RWPE2 (cell line): ENCODE measurements at regions not wholly inside any gene's neighbourhood (a gene's known extent, or its start where the extent isn't known, plus 50 kb on each side); places are given as distances from the start of the nearest gene placed in this dataset.
"Not testable (repeated sequence)": the region's sequence is repeated elsewhere in the genome, so short reads cannot be mapped to it uniquely, and the experiment has no call there.

Experiments used
- ATAC-seq: fragments of 200-7000 bp; cut with Tn5 transposase; 3 replicates; pipeline ENCODE4 v1.9.1; 2021; ENCODE audit warnings: low read depth
- DNase-seq: peaks from one replicate; pipeline ENCODE4 v3.0.0-alpha.2; 2020; ENCODE audit warnings: low spot score
- H3K27ac ChIP-seq: fragments of 450-650 bp; 2 replicates; pipeline ENCODE4 v1.5.1; 2017; ENCODE audit warnings: mild to moderate bottlenecking; ENCODE audit not compliant: poor library complexity, severe bottlenecking
- H3K27me3 ChIP-seq: fragments of 250-450 bp; sonication (Bioruptor Pico); 2 replicates; pipeline ENCODE4 v1.5.1; 2021; ENCODE audit warnings: mild to moderate bottlenecking, moderate library complexity; ENCODE audit not compliant: insufficient read depth, poor library complexity, severe bottlenecking
- H3K36me3 ChIP-seq: fragments of 250-450 bp; sonication (Bioruptor Pico); 2 replicates; pipeline ENCODE4 v1.5.1; 2020; ENCODE audit warnings: low read depth, mild to moderate bottlenecking, moderate library complexity
- H3K4me1 ChIP-seq: fragments of 250-450 bp; sonication (Bioruptor Pico); 2 replicates; pipeline ENCODE4 v1.5.1; 2021; ENCODE audit warnings: mild to moderate bottlenecking, moderate library complexity; ENCODE audit not compliant: insufficient read depth, poor library complexity, severe bottlenecking
- H3K4me3 ChIP-seq: fragments of 250-450 bp; sonication (Bioruptor Pico); 2 replicates; pipeline ENCODE4 v1.5.1; 2021; ENCODE audit warnings: mild to moderate bottlenecking, moderate library complexity; ENCODE audit not compliant: severe bottlenecking
- H3K9me3 ChIP-seq: fragments of 250-450 bp; sonication (Bioruptor Pico); 2 replicates; pipeline ENCODE4 v1.5.1; 2021; ENCODE audit warnings: mild to moderate bottlenecking, moderate library complexity; ENCODE audit not compliant: severe bottlenecking

- H3K4me1 ChIP-seq, DNase-seq, H3K4me3 ChIP-seq, H3K9me3 ChIP-seq, H3K27ac ChIP-seq, H3K36me3 ChIP-seq, ATAC-seq, H3K27me3 ChIP-seq: not testable (repeated sequence)
Observed at GRCh38 chr16:29217104-29217751, 189.3 kb downstream of the NPIPB11 start.

GRCh38 chr16:29213770-29214169, 192.7 kb downstream of the NPIPB11 start:
- not testable (repeated sequence) for H3K4me1 ChIP-seq, H3K9me3 ChIP-seq, ATAC-seq, H3K27me3 ChIP-seq, H3K27ac ChIP-seq, H3K36me3 ChIP-seq, H3K4me3 ChIP-seq, DNase-seq

- H3K27ac ChIP-seq, H3K36me3 ChIP-seq, ATAC-seq, H3K4me1 ChIP-seq, H3K4me3 ChIP-seq, H3K27me3 ChIP-seq, DNase-seq, H3K9me3 ChIP-seq: not testable (repeated sequence)
Observed at GRCh38 chr16:29213251-29213650, 193.3 kb downstream of the NPIPB11 start.

- H3K9me3 ChIP-seq, ATAC-seq, H3K4me1 ChIP-seq, H3K27ac ChIP-seq, DNase-seq, H3K36me3 ChIP-seq, H3K4me3 ChIP-seq, H3K27me3 ChIP-seq: not testable (repeated sequence)
Observed at GRCh38 chr16:29212084-29213027, 194.2 kb downstream of the NPIPB11 start.

GRCh38 chr16:29211456-29211855, 195.1 kb downstream of the NPIPB11 start:
- not testable (repeated sequence) for DNase-seq, H3K36me3 ChIP-seq, H3K27ac ChIP-seq, H3K9me3 ChIP-seq, ATAC-seq, H3K4me1 ChIP-seq, H3K27me3 ChIP-seq, H3K4me3 ChIP-seq

- not testable (repeated sequence) for H3K4me1 ChIP-seq, H3K27ac ChIP-seq, H3K27me3 ChIP-seq, H3K9me3 ChIP-seq, DNase-seq, ATAC-seq, H3K4me3 ChIP-seq, H3K36me3 ChIP-seq
Observed at GRCh38 chr16:29210299-29211150, 196.0 kb downstream of the NPIPB11 start.

- H3K27ac ChIP-seq, ATAC-seq, H3K4me1 ChIP-seq, H3K36me3 ChIP-seq, H3K9me3 ChIP-seq, DNase-seq, H3K4me3 ChIP-seq, H3K27me3 ChIP-seq: not testable (repeated sequence)
Observed at GRCh38 chr16:29206120-29206519, 200.4 kb downstream of the NPIPB11 start.

- not testable (repeated sequence) for H3K4me1 ChIP-seq, H3K4me3 ChIP-seq, ATAC-seq, H3K36me3 ChIP-seq, DNase-seq, H3K27me3 ChIP-seq, H3K27ac ChIP-seq, H3K9me3 ChIP-seq
Observed at GRCh38 chr16:29205151-29205550, 201.4 kb downstream of the NPIPB11 start.
